ACC112 (cell line): ENCODE measurements at regions not wholly inside any gene's neighbourhood (a gene's known extent, or its start where the extent isn't known, plus 50 kb on each side); places are given as distances from the start of the nearest gene placed in this dataset.

ENCODE experiments used
- H2AFZ ChIP-seq: fragments of 200-600 bp; sonication (generic); one replicate; pipeline ENCODE4 v1.6.0; 2017; ENCODE audit warnings: antibody characterized with exemption, low read length; ENCODE audit not compliant: unreplicated experiment
- H3K27ac ChIP-seq: fragments of 200-600 bp; sonication (generic); 2 replicates; pipeline ENCODE4 v1.5.1; 2014; ENCODE audit warnings: low read depth, mild to moderate bottlenecking, antibody characterized with exemption, low read length, moderate library complexity
- H3K27me3 ChIP-seq: fragments of 200-600 bp; sonication (generic); 2 replicates; pipeline ENCODE4 v1.6.1; 2014; ENCODE audit warnings: mild to moderate bottlenecking, antibody characterized with exemption, low read length, moderate library complexity, mixed read lengths; ENCODE audit not compliant: insufficient read depth
- H3K36me3 ChIP-seq: fragments of 200-600 bp; sonication (generic); 2 replicates; pipeline ENCODE4 v1.6.1; 2016; ENCODE audit warnings: mild to moderate bottlenecking, antibody characterized with exemption, low read length, moderate library complexity, mixed read lengths; ENCODE audit not compliant: insufficient read depth
- H3K4me1 ChIP-seq: fragments of 200-600 bp; sonication (generic); one replicate; pipeline ENCODE4 v1.6.1; 2016; ENCODE audit warnings: low read length, mixed read lengths; ENCODE audit not compliant: insufficient read depth, unreplicated experiment, control insufficient read depth
- H3K4me3 ChIP-seq: fragments of 200-600 bp; sonication (generic); 2 replicates; pipeline ENCODE4 v1.5.1; 2014; ENCODE audit warnings: mild to moderate bottlenecking, low read depth, low read length
- H3K79me2 ChIP-seq: fragments of 200-600 bp; sonication (generic); one replicate; pipeline ENCODE4 v1.6.0; 2016; ENCODE audit warnings: low read length; ENCODE audit not compliant: control insufficient read depth, unreplicated experiment, insufficient read depth

DNA sequence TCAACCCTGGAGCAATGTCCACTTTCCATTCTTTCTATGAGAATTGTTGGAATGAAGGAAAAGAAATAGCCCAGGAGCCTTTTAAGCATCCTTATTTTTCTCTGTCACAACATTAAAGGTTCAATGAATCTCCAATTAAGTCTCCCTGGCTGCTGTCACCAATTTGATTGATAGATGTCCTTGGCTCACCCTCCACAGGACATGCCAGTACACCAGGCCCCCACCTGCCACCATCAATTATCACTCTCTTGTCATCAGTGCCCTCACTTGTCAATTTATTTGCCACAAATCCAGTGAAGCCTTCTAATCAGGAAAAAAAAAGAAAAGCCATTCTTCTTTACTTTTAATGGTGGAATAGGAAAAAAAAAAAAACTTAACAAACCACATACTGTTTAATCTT is 453.6 kb downstream of the CENPC start:
- Histone ChIP-seq H3K79me2 (no peaks in the 10 kb centered on the region), H3K36me3 (no peaks in the 10 kb centered on the region), H3K4me3 (no peak overlapping the region), H2AFZ (no peak overlapping the region), H3K27me3 (peaks cover 5% of the 10 kb centered on the region; the same call in 1 of the 2 replicates), H3K4me1 (no peaks in the 10 kb centered on the region), H3K27ac (no peak overlapping the region)

DNA sequence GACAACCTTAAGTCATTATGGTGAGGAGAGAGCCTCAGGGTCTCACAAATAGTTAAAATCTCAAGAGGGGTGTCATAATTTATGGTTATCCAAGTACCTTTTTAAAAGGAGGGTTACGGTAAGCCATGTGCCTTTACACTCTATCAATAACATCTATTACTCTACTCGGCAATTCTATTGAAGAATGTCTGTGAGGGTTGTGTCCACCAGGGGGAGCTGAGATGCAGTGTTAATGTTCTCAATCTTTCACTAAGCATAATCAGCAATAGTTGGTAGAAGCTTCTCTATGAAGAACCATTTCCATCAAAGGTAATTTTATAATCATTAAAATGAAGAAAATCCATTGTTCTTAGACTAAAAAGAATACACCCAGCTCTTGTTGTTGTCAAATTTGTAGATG is 457.4 kb downstream of the CENPC start:
- no peaks in the 10 kb centered on the region for H3K36me3 ChIP-seq
- H3K27ac ChIP-seq: no peak overlapping the region
- no peaks in the 10 kb centered on the region for H3K4me1 ChIP-seq
- H3K79me2 ChIP-seq: no peaks in the 10 kb centered on the region
- H2AFZ ChIP-seq: no peak overlapping the region
- no peak overlapping the region for H3K4me3 ChIP-seq
- H3K27me3 ChIP-seq: peaks cover 2% of the 10 kb centered on the region; the same call in 1 of the 2 replicates

DNA sequence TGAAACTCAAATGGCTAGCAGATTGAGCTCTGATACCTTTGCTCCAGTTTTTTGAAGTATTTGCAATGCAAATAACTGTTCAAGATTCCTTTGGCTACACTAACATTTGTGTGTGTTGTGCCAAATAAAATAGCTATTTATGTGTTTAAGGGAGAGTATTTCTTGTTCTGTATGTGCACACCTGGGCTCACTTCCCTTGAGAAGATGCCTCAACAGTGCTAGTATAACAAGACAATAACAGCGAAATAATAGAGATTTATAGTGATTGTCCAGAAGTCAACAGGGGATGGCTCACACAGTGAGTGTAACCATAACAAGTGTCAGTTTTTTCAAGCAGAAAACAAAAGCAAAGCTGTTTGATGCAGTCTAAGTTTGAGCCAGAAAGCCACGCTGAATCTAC is 460.5 kb downstream of the CENPC start:
- Histone ChIP-seq H3K27me3 (peaks cover 2% of the 10 kb centered on the region; the same call in 1 of the 2 replicates), H2AFZ (no peak overlapping the region)

DNA sequence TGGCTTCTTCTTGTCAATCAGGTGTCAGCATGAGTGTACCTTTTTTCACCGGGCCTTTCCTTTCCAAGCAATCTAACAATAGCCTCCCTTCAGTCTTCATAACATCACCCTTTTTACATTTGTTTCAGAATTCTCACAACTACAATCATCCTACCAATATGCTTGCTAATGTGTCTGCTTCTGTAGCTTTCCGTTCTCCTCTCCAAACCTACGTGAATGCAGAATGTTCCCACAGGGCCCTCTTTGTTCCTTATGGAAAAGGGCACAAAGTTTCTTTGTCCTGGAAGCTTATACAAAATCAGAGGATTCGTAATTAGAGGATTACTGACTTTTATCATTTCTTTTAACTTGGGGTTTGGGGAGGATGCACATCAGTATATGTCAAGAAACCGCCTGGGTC is 461.8 kb downstream of the CENPC start:
- Histone ChIP-seq H3K79me2 (no peaks in the 10 kb centered on the region), H2AFZ (no peak overlapping the region), H3K36me3 (no peaks in the 10 kb centered on the region), H3K27ac (no peak overlapping the region), H3K4me1 (no peaks in the 10 kb centered on the region), H3K4me3 (no peak overlapping the region), H3K27me3 (peaks cover 2% of the 10 kb centered on the region; the same call in 1 of the 2 replicates)

More for the DNA sequence above, 460.5 kb downstream of the CENPC start:
- no peak overlapping the region for H3K27ac ChIP-seq
- H3K36me3 ChIP-seq: no peaks in the 10 kb centered on the region
- no peak overlapping the region for H3K4me3 ChIP-seq
- no peaks in the 10 kb centered on the region for H3K4me1 ChIP-seq
- no peaks in the 10 kb centered on the region for H3K79me2 ChIP-seq

DNA sequence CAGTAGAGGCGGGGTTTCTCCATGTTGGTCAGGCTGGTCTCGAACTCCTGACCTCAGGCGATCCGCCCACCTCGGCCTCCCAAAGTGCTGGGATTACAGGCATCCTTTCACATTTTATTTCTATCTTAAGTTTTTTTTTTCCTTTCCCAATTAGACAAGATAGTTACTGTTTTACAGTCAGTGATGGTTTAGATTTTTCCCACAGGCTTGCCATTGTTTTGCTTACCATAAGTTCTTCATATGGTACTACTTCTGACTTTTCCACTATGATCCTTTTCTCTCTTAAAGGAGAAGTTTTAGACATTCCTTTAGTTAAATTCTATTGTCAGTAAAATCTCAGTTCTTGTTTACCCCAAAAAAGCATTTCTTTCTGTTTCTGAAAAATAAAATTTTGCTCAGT is 462.6 kb downstream of the CENPC start:
- Histone ChIP-seq H3K27ac (no peak overlapping the region), H3K27me3 (peaks cover 2% of the 10 kb centered on the region; the same call in 1 of the 2 replicates), H3K79me2 (no peaks in the 10 kb centered on the region), H2AFZ (no peak overlapping the region), H3K4me3 (no peak overlapping the region), H3K4me1 (no peaks in the 10 kb centered on the region), H3K36me3 (no peaks in the 10 kb centered on the region)

DNA sequence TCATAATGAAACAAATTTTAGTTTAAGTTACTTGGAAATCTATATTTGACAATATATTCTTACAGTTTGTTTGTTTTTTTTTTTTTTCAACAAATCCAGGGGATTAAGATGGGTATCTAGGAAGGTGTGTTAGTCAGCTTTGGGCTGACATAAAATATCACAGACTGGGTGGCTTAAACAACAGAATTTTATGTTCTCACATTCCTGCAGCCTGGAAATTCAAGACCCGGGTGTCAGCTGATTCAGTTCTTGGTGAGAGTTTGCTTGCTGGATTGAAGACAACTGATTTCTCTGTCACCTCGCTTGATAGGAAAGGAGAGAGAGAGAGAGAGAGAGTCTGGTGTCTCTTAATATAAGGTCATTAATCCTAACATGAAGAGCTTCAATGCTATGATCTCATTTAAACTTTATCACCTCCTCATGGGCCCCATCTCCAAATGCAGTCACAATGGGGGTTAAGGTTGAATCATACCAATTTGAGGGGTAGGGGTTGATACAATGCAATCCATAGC is 465.2 kb downstream of the CENPC start:
- H2AFZ ChIP-seq: no peak overlapping the region
- H3K27ac ChIP-seq: no peak overlapping the region
- no peaks in the 10 kb centered on the region for H3K4me1 ChIP-seq

DNA sequence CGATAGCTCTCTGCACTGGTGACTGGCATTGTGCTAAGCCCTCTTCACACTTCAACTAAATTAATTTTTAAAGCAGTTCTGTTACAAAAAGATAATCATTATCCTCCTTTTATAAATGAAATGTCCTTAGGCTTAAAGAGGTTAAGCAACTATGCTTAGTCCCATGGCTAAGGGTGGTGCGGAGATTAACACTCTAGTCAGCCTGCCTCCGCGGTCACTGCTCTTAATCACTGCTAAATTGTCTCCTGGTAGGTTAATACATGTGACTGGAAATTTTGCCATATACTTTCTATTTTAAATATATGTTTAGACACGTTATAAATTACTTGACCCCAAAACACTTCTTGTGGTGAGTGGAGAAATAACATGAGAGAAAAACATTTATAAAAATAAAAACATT is 473.7 kb downstream of the CENPC start:
- H3K27ac ChIP-seq: no peak overlapping the region

More for the DNA sequence above, 465.2 kb downstream of the CENPC start:
- Histone ChIP-seq H3K36me3 (no peaks in the 10 kb centered on the region), H3K27me3 (0 out of 2 replicates have a peak, but pooled peaks cover 2% of the 10 kb centered on the region), H3K4me3 (no peak overlapping the region), H3K79me2 (no peaks in the 10 kb centered on the region)

DNA sequence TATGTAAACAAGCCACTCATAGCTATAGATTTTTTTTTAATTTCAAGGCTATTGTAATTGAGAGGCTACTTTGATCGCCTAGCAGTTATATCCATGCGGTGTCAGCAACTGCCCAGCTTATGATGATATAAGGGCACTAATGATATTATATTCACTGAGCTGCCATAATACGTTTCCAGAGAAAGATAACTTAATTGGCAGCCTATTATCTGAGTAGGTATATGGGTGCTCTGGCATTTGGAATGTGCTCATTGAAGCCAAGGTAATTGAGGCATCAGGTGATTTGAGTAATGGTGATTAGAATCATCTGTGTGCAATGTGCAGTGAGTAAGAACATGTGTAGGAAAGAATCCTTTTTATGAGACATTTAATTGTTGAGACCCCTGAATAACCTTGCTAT is 490.0 kb downstream of the CENPC start:
- Histone ChIP-seq H3K27me3 (no peaks in the 10 kb centered on the region), H3K27ac (no peak overlapping the region), H2AFZ (no peak overlapping the region), H3K4me1 (no peaks in the 10 kb centered on the region), H3K4me3 (no peak overlapping the region), H3K36me3 (no peaks in the 10 kb centered on the region), H3K79me2 (no peaks in the 10 kb centered on the region)

More for the DNA sequence above, 473.7 kb downstream of the CENPC start:
- Histone ChIP-seq H3K79me2 (no peaks in the 10 kb centered on the region), H3K27me3 (no peaks in the 10 kb centered on the region), H3K4me3 (no peak overlapping the region), H3K4me1 (no peaks in the 10 kb centered on the region), H3K36me3 (no peaks in the 10 kb centered on the region), H2AFZ (no peak overlapping the region)

DNA sequence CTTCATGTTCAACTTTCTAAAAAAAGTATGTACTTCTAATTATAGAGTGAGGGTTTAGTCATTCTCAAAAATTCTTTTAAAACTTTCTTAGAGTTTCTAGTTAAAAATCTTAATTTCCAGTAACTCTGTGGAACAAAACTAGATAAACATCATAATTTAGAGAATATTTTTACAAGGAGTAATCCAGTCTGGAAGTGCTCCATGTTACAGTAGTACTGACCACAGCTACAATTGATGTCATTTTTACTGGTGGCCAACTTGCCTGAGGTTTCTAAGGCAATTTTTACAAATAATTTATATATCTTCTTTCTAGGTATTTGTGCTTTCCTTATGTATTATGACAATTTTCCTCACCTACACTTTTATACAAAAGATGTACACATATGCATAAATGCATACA is 490.4 kb downstream of the CENPC start:
- Histone ChIP-seq H2AFZ (no peak overlapping the region), H3K27ac (no peak overlapping the region), H3K36me3 (no peaks in the 10 kb centered on the region), H3K27me3 (no peaks in the 10 kb centered on the region), H3K79me2 (no peaks in the 10 kb centered on the region), H3K4me3 (no peak overlapping the region), H3K4me1 (no peaks in the 10 kb centered on the region)

DNA sequence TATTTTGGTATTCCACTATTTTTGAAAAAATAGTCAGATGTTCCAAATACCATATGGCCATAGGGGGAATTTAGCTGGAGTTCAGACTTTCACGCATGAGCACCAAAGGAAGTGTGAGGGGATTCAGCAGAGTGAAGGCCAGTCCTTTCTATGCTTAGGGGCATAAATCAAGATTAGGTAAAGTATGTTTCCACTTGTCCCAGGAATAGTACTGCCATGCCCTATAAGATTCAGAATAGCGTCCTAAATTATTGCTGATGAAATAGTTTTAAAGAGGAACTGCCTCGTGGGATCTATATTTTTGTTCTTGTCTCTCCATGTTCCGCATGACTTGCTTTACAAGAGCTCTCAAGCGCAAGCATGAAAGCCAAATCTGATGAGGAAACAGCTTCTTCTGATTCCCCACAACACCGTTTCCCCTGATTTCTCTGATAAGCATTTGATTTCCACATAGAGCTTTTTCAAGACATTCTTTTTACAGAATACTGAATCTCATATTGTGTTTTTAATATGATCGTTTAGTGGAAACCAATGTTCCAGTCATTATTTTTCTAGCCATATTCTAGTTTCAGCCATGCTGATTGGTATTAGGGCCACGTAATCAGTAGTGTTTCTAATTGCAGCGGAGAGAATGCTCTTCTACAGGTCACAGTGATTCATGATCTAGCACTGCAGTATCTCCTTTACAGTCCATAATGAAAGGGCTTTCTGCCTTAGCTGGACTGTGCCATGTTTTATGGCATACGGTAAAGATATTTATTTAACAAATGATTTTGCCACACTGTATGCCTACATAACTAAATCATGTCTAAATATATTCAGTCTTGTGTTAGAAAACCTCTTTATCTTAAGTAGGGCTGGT is 492.3 kb downstream of the CENPC start:
- Histone ChIP-seq H3K4me1 (no peaks in the 10 kb centered on the region), H3K79me2 (no peaks in the 10 kb centered on the region), H3K36me3 (no peaks in the 10 kb centered on the region), H3K4me3 (no peak overlapping the region), H3K27me3 (no peaks in the 10 kb centered on the region), H3K27ac (no peak overlapping the region), H2AFZ (no peak overlapping the region)
